ENCODE measurements at regions not wholly inside any gene's neighbourhood (a gene's known extent, or its start where the extent isn't known, plus 50 kb on each side); places are given as distances from the start of the nearest gene placed in this dataset.

DNA sequence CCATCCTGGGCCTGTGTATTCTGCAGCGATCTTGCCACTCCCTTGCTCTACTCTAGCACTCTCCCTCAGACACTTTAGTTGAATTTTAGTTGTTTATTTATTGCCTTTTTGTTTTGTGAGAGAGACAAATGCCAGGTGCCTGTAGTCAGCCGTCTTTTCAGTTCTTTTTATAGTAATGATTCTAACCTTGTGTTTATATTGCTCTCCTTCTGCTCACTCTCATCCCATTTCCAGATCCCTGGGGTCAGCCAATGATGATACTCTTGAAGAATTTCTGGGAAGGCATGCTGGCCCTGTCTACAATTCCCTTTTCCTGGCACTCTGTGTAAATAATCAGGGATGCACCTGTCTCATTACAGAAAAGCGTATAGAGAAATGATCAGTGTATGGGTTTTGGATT, 334.1 kb upstream of the MIS18BP1 start:
- ATAC-seq: no peak
- TF ChIP-seq ZNF565 (CRISPR knock-in tag; conservative IDR thresholded peaks at IDR 0.05; ENCODE audit: low read depth) (no peak), GLIS3 (CRISPR knock-in tag; IDR thresholded peaks at IDR 0.05) (no peak), TOX (CRISPR knock-in tag; IDR thresholded peaks at IDR 0.05; ENCODE audit: borderline replicate concordance) (no peak), BACH2 (CRISPR knock-in tag; IDR thresholded peaks at IDR 0.05; ENCODE audit: borderline replicate concordance) (no peak), PPARA (CRISPR knock-in tag; IDR thresholded peaks at IDR 0.05; ENCODE audit: borderline replicate concordance) (no peak)
- TF ChIP-seq, protein P1, sequence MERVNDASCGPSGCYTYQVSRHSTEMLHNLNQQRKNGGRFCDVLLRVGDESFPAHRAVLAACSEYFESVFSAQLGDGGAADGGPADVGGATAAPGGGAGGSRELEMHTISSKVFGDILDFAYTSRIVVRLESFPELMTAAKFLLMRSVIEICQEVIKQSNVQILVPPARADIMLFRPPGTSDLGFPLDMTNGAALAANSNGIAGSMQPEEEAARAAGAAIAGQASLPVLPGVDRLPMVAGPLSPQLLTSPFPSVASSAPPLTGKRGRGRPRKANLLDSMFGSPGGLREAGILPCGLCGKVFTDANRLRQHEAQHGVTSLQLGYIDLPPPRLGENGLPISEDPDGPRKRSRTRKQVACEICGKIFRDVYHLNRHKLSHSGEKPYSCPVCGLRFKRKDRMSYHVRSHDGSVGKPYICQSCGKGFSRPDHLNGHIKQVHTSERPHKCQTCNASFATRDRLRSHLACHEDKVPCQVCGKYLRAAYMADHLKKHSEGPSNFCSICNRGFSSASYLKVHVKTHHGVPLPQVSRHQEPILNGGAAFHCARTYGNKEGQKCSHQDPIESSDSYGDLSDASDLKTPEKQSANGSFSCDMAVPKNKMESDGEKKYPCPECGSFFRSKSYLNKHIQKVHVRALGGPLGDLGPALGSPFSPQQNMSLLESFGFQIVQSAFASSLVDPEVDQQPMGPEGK (CRISPR knock-in tag; IDR thresholded peaks at IDR 0.05; ENCODE audit: borderline replicate concordance): no peak

DNA sequence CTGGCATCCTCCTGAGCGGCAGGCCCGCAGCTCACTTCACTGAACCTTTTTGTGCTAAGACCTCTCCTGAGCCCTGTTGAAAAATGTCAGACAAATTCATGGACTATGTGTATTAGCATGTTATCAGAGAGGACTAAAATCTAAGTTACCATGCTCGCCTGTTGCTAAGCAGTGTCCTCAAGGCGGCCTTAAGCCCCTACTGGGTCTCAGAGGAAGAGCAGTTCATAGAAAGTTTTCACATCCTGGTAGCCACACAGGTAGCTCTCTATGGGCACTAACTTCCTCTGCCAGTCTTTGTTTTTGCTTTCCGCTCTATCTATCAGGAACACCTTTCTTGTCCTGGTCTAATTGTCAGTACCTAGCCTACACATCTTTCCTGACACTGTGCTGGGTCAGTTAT, 306.6 kb upstream of the MIS18BP1 start:
- TF ChIP-seq ESRRG (CRISPR knock-in tag; IDR thresholded peaks at IDR 0.05): no peak
- no peak for TF ChIP-seq CSDC2 (CRISPR knock-in tag; IDR thresholded peaks at IDR 0.05)
- TF ChIP-seq ZNF8 (CRISPR knock-in tag; IDR thresholded peaks at IDR 0.05): no peak
- TF ChIP-seq ZFP30 (CRISPR knock-in tag; IDR thresholded peaks at IDR 0.05): no peak
- TF ChIP-seq ISL1 (CRISPR knock-in tag; IDR thresholded peaks at IDR 0.05): no peak
- no peak for TF ChIP-seq ZFP3 (CRISPR knock-in tag; IDR thresholded peaks at IDR 0.05)
- no peak for TF ChIP-seq BACH2 (CRISPR knock-in tag; IDR thresholded peaks at IDR 0.05; ENCODE audit: borderline replicate concordance)
- TF ChIP-seq, protein P2, sequence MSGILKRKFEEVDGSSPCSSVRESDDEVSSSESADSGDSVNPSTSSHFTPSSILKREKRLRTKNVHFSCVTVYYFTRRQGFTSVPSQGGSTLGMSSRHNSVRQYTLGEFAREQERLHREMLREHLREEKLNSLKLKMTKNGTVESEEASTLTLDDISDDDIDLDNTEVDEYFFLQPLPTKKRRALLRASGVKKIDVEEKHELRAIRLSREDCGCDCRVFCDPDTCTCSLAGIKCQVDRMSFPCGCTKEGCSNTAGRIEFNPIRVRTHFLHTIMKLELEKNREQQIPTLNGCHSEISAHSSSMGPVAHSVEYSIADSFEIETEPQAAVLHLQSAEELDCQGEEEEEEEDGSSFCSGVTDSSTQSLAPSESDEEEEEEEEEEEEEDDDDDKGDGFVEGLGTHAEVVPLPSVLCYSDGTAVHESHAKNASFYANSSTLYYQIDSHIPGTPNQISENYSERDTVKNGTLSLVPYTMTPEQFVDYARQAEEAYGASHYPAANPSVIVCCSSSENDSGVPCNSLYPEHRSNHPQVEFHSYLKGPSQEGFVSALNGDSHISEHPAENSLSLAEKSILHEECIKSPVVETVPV (CRISPR knock-in tag; IDR thresholded peaks at IDR 0.05): no peak
- TF ChIP-seq, protein P1 (CRISPR knock-in tag; IDR thresholded peaks at IDR 0.05; ENCODE audit: borderline replicate concordance): no peak
- no peak for TF ChIP-seq GLIS3 (CRISPR knock-in tag; IDR thresholded peaks at IDR 0.05)
- no peak for TF ChIP-seq ZNF565 (CRISPR knock-in tag; conservative IDR thresholded peaks at IDR 0.05; ENCODE audit: low read depth)
- TF ChIP-seq, protein P3, sequence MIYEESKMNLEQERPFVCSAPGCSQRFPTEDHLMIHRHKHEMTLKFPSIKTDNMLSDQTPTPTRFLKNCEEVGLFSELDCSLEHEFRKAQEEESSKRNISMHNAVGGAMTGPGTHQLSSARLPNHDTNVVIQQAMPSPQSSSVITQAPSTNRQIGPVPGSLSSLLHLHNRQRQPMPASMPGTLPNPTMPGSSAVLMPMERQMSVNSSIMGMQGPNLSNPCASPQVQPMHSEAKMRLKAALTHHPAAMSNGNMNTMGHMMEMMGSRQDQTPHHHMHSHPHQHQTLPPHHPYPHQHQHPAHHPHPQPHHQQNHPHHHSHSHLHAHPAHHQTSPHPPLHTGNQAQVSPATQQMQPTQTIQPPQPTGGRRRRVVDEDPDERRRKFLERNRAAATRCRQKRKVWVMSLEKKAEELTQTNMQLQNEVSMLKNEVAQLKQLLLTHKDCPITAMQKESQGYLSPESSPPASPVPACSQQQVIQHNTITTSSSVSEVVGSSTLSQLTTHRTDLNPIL (CRISPR knock-in tag; IDR thresholded peaks at IDR 0.05; ENCODE audit: low read depth): no peak
- TF ChIP-seq ZC3H10 (CRISPR knock-in tag; IDR thresholded peaks at IDR 0.05): no peak
- no peak for TF ChIP-seq RARB (CRISPR knock-in tag; IDR thresholded peaks at IDR 0.05)
- TF ChIP-seq SNAI2 (CRISPR knock-in tag; IDR thresholded peaks at IDR 0.05): no peak
- no peak for TF ChIP-seq OSR1 (CRISPR knock-in tag; IDR thresholded peaks at IDR 0.05)
- no peak for TF ChIP-seq TCF4 (CRISPR knock-in tag; IDR thresholded peaks at IDR 0.05; ENCODE audit: borderline replicate concordance)
- no peak for TF ChIP-seq TOX (CRISPR knock-in tag; IDR thresholded peaks at IDR 0.05; ENCODE audit: borderline replicate concordance)
- no peak for TF ChIP-seq PPARA (CRISPR knock-in tag; IDR thresholded peaks at IDR 0.05; ENCODE audit: borderline replicate concordance)
- no peak for TF ChIP-seq ZNF70 (CRISPR knock-in tag; IDR thresholded peaks at IDR 0.05)
- ATAC-seq: no peak

DNA sequence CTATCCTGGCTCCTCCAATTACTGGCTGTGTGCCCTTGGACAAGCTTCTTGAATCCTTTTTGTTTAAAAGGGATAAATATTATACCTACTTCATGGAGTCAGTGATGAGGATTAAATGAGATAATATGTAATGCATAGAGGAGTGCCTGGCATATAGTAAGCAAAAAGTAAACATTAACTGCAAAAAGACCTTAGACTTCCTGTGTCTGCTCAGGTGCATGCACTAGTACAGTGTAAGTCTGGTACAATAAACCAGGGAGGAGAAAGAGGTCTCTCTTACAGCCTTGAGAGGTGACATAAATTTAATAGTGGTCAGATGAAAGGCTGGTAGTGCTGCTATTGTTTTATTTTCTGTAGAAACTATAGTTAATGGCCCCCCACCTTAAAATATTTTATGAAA, 305.2 kb upstream of the MIS18BP1 start:
- TF ChIP-seq SNAI2 (CRISPR knock-in tag; IDR thresholded peaks at IDR 0.05) (no peak), ZFP3 (CRISPR knock-in tag; IDR thresholded peaks at IDR 0.05) (no peak), CSDC2 (CRISPR knock-in tag; IDR thresholded peaks at IDR 0.05) (no peak), GLIS3 (CRISPR knock-in tag; IDR thresholded peaks at IDR 0.05) (no peak), ZNF565 (CRISPR knock-in tag; conservative IDR thresholded peaks at IDR 0.05; ENCODE audit: low read depth) (no peak), ZC3H10 (CRISPR knock-in tag; IDR thresholded peaks at IDR 0.05) (no peak), ARNTL (CRISPR knock-in tag; IDR thresholded peaks at IDR 0.05; ENCODE audit: borderline replicate concordance, low read depth) (no peak), ZNF70 (CRISPR knock-in tag; IDR thresholded peaks at IDR 0.05) (no peak), ZNF8 (CRISPR knock-in tag; IDR thresholded peaks at IDR 0.05) (no peak), ISL1 (CRISPR knock-in tag; IDR thresholded peaks at IDR 0.05) (no peak), ESRRG (CRISPR knock-in tag; IDR thresholded peaks at IDR 0.05) (no peak), RARB (CRISPR knock-in tag; IDR thresholded peaks at IDR 0.05) (no peak), PPARA (CRISPR knock-in tag; IDR thresholded peaks at IDR 0.05; ENCODE audit: borderline replicate concordance) (no peak)
- TF ChIP-seq, protein P4, sequence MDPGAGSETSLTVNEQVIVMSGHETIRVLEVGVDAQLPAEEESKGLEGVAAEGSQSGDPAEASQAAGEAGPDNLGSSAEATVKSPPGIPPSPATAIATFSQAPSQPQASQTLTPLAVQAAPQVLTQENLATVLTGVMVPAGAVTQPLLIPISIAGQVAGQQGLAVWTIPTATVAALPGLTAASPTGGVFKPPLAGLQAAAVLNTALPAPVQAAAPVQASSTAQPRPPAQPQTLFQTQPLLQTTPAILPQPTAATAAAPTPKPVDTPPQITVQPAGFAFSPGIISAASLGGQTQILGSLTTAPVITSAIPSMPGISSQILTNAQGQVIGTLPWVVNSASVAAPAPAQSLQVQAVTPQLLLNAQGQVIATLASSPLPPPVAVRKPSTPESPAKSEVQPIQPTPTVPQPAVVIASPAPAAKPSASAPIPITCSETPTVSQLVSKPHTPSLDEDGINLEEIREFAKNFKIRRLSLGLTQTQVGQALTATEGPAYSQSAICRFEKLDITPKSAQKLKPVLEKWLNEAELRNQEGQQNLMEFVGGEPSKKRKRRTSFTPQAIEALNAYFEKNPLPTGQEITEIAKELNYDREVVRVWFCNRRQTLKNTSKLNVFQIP (CRISPR knock-in tag; IDR thresholded peaks at IDR 0.05; ENCODE audit: borderline replicate concordance, low read depth): no peak
- TF ChIP-seq, protein P1 (CRISPR knock-in tag; IDR thresholded peaks at IDR 0.05; ENCODE audit: borderline replicate concordance): no peak
- ATAC-seq: no peak
